Activated CD8-positive, alpha-beta memory T cell treated with anti-CD3 and anti-CD28 coated beads for 1 hour (primary cell): ENCODE measurements at regions not wholly inside any gene's neighbourhood (a gene's known extent, or its start where the extent isn't known, plus 50 kb on each side); places are given as distances from the start of the nearest gene placed in this dataset.
A peak's percentile ranks its signal among the peaks of the same experiment; 100 is the strongest.

Source experiments
- DNase-seq, 2 donors: peaks; one replicate each; pipeline ENCODE4 v3.0.0-alpha.2; 2020; ENCODE audit warnings: low read depth in 1 of 2; ENCODE audit errors: extremely low read depth in 1 of 2

DNA sequence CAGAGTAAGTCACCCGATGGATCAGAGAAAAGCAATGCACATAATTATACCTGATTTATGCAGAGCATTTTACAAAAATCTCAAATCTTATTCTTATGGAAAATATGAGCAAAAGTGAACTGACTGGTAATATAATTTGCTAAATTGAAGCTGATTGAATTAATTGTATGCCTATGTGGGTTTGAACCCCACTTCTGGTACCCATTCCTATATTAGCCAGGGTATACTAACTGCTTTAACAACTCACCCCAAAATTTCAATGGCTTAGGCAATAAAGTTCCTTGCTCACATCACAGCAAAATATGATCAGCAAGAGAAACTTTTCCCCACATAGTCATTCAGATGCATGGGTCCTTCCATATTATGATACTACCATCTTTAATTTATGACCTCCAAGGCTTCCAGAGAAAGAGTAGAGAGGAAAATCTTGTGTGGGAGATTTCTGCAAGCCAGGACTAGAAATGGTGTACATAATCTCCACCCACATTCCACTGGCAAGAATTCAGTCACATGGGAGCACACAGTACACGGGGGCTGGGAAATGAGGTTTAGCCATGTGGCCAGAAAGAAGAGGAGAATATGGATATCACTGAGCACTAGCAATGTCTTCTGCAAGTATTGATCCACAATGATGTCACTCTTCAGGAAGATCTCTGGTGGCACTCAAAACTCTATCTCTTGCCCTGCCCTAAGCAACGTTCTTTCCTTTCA is 640.7 kb downstream of the BCOR start:
- DNase-seq: no peak

DNA sequence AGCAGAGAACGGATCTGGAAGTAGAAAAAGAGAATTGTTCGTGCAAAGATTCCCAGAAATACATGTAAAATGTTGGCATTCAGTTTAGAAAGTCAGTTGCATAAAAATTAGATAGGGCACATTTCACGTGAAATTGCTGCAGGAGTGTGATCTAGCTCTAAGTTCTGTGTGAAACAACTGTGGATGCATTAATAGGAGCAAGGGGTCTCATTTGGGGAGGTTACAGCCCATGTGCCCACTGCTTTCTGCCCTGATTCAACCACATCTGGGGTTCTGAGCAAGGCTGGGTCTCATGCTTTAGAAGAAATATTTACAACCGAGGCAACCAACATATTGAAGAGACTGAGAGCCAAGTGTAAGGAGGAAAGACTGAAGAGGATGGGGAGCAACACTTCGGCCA is 639.0 kb downstream of the BCOR start:
- no peak for DNase-seq

DNA sequence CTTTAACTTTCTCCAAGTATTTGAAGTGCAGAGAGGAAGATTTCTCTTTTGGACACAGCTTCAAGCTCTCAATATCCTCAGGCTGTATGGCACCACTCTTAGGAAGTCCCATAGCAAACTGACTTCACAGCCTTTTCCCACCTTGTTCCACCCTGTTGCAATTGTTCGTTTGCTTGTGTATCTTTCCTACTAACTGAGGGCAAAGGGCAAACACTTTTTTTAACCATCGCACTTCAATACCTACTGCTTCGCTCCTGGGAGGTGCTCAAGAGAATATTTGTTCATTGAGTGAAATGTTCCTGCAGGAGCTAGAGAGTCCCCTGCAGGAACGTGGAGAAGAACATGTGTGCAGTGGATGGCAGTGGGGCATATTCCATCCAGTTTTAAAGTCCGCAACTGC is 638.6 kb downstream of the BCOR start:
- DNase-seq: no peak

DNA sequence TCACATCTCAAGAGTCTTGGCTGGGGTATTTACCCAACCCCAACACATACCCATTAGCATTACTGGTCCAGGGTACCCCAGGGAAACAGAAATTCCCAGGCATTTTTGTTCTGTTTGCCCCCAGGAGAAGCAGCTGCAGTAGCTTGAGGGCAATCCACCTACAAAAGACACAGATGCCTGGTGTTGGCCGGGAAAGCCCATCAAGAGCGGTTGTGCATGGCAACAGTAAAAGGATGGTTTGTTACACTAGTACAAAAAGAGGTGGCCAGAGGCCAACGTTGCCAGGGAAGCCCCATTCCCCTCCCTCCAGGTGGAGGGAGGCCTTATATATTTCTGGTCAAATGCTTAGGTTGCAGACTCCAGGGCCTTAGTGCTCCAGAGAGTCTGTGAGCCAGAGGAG is 637.8 kb downstream of the BCOR start:
- no peak for DNase-seq

DNA sequence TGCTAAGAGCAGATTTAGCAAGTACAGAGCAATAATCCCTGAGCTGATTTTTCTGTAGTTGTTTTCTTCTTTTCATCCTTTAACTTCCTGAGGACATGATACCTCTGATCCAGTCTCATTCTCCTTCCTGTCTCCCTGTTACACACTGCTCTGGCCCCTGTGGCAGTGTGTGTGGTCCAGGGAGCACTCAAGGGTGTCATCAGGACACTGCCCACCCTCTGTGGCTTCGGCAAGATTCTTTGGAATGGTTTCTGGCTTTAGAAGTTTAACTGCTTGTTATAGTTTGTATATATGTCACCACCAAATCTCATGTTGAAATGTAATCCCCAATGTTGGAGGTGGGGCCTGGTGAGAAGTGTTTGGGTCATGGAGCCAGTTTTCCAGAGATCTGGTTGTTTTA is 637.3 kb downstream of the BCOR start:
- no peak for DNase-seq

DNA sequence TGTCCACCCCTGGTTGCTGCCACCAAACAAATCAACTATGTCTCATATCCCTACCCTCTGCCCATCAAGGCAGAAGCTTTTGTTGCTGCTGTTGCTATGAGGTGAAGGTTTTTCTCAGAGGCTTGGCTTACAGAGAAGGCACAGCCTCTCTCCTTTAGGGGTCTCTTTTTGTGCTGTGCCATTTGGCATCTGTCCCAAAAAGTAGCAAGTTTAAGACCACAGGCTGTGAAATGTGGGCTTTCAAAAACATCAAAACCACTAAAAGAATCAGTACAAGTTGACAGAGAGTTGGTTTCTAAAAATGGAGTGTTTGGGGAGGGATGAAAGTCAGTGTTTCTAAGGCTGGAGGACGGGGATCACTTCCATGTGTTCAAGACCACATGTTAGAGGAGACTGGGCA is 634.9 kb downstream of the BCOR start:
- DNase-seq: no peak

DNA sequence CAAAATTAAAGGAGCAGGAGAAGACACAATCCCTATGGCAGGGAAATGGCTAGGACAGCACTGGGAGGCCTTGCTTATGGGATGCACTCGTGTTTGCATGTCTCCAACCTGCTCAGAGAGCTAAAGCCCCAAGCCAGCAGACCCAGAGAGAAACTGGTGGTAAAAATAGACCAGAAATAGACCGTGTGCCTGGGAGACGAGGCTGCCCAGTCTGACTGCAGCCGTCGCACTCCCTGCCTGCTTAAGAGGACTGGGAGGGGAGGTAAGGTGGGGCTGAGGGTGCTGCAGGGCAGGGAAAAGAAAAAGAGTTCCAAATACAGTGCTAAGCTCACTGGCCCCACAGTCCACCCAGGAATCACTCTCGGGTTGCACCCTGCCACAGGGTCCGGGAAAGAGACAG is 633.5 kb downstream of the BCOR start:
- no peak for DNase-seq

DNA sequence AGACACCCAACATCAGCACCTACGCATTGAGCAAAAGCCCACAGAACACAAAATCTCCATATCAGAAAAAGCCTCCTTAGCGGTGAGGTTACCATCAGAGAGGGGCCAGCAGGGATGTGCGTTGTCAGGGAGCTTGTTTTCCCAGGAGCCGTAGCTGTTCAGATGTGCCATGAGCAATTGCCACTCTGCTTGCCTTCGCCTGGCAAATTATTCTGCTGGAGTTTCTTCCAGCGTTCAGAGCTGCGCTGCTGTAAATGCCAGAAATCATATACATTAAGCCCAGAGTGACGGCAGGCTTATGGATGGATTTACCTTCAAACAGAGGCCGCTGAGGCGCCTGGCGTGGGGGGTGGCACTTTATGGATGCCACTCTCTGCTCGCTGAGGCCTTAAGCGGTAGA is 632.3 kb downstream of the BCOR start:
- no peak for DNase-seq

DNA sequence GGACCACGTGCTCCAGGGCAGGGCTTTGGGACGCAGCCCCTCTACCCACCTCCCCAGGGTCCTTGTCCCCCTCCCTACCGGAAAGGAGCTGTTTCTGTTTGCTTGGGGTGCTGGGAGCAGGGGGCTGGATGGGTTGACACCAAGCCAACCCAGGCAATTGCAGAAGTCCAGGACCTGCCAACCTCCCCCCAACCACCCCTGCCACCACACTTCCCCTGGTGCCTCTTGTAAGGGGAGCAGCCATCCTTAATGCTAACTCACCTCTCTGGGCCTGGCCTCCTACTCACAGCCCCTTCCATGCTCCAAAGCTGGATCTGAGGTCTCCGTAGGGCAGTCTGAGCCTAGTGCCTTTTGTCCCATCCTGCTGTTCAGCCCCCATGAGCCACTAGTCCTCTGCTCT is 631.9 kb downstream of the BCOR start:
- no peak for DNase-seq

DNA sequence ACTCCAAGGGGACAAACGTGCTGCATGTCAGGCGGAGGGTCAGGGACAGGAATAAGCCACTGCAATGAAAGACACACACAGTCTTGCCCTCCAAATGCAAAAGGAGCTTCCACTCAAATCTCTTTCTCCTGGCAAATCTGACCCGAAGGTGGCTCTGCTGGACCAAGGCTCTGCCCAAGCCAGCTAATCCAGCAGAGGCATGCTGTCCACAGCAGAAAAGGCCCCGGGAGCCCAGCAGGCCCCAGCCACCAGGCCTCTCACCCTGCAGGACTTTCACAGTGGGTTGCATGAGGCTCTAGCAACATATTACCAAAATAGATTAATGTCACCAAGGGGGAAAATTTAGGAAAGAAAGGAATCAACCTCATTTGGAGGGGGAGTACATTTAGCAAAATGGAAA is 628.6 kb downstream of the BCOR start:
- no peak for DNase-seq

DNA sequence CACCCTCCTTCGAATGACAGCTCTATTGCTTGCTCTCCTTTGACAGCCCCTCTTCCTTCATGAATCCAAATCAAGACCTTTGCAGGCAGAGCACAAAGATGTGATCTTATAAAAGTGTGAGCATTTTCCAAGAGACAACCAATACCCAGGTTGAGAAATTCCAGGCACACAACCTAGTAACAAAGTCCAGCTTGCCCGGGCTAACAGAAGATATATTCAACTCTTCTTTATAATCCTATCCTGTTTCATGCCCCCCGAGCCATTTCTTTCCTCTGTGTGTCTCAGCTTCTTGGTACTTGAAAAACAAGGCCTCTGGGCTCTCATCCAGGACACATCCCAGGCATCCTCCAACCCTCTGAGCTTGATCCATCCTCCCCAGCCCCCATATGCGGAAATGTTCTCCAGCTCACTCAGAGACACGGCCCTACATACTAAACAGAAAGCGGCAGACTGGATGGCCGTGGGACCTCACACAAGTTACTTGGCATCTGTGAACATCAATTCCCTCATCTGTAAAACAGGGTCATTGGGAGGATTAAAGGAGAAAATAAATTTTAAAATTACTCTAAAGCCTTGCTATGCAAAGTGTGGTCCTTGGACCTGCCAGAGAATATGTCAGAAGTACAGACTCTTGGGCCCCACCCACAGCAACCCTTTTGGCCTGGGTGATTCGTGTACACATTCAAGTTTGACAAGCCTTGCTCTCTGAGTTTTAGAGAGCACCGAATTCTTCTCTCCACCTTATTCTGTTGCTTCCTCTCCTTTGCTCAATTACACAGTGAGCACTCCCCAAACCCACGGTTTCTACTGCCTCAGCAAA is 627.0 kb downstream of the BCOR start:
- DNase-seq: no peak

DNA sequence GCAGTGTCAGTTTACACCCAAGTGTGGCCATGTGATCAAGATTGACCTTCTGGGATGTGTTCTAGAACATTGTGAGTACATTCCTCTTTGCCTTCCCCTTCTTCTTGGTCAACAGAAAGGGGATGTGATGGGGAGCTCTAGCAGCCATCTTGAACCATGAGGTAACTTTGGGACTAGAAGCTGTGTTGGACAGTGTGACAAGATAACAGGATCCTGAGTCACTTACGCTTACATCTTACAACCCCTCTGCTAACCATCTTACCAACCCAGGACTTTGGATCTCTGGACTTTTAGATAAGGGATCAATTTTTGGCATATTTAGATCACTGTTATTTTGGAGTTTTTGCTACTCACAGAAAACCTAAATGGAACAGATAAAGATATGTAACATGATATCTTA is 625.6 kb downstream of the BCOR start:
- DNase-seq: no peak

DNA sequence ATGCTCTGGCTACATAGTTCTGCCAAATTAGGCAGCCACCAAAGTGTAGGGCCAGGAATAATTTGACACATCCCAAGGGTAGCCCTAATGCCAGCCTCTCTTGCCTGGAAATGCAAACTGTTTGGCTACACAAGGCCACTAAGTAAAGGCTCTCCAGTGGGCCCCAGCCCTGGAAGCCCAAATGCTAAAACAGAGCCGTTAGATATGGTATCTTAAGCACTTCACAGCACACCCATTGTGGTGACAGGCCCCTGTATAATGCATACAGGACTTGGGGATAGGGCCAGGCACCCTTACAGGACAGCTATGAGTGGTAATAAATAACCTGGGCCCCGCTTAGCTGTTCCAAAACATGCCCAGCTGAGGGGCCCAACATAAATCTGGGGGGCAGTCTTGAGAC is 623.9 kb downstream of the BCOR start:
- no peak for DNase-seq

DNA sequence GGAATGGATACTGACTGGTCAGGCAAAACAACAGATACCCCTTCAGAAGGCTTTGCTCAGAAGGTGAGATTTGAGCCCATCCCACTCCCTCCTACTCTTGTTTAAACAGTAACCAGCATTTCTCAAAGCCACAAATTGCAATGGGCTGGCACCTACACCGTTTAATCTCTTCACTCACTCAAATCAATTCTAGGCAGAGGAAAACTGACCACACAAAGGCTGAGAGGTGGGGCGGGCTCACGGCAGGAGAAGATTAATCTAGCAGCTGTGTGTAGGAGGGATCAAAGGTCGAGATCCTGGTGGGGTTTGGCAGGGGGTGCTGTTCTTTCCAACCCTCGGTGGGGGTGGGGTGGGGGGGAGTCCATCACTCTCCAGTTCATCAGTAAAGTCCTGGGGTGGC is 622.4 kb downstream of the BCOR start:
- no peak for DNase-seq

DNA sequence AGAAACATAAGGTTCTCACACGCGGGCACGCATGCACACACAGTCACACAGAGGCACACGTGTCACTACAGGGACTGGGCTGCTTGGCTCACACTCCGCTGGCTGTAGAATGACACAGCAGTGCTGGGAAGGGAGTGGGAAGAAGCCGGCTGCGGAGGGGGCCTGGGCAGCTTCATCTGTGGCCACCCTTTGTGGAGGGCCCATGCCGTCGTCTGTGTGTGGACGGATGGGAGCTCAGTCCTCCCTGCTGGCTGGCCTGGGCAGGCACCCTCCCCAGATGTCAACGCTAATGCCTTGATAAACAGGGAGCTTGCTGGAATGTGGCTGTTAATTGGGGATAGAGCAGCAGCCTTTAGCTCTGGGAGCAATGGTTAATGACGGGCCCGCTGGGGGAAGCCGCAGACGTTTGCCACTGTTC is 621.1 kb downstream of the BCOR start:
- no peak for DNase-seq

DNA sequence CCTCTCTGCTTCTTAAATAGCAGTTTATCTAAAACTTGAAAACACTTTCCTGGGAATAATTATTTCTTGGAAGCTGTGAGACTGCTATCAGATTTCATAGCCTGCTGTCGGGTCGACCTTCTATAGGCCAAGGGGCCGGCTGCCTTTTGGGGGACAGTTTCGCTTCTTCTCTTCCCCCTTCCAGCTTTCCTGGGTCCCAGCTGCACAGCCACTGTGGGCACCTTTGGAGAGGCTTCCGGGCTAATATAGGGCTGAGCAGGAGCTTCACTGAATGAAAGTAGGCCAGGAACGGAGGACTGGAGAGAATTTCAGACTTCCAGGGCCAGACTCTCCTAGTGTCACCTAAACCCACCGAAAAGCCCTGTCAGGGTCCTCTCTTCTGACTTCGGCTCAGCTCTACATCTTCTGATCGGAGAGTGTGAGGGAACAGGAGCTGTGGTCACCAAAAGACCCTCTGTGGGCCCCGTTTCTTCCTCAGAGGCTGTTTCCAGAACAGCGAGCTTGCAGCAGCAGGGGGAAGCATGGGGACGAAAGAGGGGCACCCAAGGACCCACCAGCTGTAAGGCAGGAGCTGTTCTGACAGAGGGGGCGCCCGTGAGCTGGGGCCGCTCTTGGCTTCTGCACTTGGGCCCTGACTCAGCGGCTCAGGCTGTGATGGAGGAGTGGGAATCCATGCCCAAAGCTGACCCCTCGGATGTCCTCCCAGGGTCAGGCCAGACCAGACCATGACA is 620.6 kb downstream of the BCOR start:
- no peak for DNase-seq

DNA sequence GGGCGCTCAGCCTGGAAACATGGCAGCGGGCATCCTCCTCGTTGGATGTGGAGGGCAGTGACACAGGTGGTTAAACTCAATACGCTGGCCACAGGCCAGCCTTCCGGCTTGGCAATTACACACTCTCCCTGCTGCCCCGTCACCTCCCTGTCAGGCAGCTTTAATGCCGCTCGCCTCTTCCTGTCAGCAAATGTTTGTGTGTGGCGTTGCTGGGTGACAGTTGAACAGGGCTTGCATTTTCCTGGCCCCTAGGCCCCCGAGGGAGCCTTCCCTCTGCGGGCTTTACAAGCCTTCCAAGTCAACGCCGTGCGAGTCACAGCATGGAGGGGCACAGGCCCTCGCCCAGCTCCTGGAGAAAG is 620.0 kb downstream of the BCOR start:
- peak in 1 of 2 donors; percentile 4 for DNase-seq

DNA sequence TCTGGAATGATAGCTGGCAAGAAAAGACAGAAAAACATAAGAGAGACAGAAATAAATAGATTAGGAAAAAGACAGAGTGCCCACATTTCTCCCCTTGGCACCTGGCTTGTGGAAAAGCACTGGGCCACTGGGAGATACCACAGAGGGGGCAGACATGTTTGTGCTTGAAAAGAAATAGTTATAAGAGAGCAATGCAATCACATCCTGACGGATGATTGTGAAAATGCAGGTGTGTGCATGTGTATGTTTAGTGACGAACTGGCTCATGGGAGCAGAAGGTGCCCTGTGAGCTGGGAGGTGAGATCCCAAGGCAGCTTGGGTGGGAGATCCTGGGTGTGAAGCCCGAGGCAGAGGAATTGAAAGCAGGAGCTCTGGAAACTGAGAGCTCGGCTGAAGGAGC is 617.9 kb downstream of the BCOR start:
- no peak for DNase-seq

DNA sequence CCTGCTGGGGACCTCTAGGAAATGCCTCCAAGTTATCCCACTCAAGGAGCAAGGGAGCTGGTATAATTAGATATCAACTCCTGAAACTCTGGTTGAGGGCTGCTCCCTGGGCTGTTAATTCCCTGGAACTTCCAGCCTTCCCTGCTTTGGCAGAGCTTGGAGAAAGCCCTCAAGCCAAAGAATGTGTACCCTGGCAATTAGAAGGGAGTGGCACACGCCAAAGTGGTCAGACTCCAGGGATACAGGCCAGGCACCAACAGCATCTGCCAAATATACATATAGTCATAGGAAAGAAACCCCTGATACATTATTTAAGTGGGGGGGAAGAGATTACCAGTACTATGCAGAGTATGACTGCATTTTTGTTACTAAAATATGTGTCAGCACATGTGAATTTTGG is 616.8 kb downstream of the BCOR start:
- DNase-seq: no peak

DNA sequence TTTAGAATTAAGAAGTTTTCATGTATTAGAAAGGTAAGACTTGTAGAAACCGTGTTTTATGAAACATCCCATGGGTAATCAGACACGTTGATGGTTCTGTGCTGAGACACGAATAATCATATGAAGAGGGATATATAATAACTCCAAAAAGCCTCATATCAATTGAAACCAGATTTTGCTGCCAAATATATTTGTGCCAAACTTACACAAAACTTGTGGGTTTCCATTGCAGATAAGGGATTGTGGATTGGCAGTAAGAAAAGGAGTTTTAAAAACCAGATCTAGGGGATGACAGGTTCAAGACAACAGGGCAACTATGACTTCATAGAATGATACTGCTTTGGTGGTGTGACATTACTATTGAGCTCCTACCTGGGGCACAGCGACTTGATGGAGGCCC is 616.1 kb downstream of the BCOR start:
- no peak for DNase-seq

DNA sequence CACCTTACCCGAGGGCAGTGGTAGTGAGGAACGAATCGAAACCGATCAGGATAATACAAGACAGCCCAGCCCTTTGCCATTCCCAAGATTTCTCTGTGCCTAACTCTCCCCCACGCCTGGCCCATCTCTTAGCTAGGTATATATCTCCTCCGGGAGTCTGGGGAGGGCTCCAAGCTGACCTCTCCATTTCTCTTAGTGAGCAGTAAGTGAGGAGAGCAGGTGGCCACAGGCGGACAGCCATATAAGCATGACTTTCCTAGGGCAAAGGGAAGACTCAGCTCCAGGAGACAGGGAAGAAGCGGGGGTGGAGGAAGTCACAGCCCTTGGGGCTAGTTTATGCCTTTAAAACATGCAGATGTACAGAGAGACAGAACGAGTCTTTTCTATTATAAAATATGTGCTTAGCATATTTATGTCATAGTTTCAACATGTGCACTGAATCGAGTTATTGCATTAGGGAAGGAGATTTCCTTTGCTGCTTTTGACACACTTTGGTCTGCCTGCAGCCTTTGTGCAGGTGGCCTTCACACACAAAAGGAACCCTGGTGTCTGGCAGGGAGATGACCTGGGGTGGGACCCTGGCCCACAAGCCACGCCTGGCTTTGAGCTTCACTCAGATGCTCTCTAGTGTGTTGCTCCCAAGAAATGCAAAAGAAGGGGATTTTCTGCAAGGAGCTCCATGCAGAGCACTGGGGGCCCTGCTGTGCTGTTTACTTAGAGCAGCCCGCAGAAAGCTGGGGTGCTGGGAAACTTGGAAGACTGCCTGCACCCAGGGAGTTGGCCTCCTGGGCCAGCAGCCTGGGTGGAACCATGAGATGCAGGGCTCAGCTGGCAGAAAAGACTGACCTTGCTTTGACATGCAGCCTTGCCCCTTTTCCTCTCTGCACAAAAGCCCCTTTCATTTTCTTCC is 613.3 kb downstream of the BCOR start:
- DNase-seq: no peak
